ENCODE measurements at regions not wholly inside any gene's neighbourhood (a gene's known extent, or its start where the extent isn't known, plus 50 kb on each side); places are given as distances from the start of the nearest gene placed in this dataset.

- TF ChIP-seq EZH2phosphoT487 (IDR thresholded peaks at IDR 0.05; ENCODE audit: low read depth), result no peak
- TF ChIP-seq CTCF (IDR thresholded peaks at IDR 0.05; ENCODE audit: low read depth, low read length), result no peak
Measured at GRCh38 chr4:125401784-125402183, 87.0 kb downstream of the FAT4 start.

DNA sequence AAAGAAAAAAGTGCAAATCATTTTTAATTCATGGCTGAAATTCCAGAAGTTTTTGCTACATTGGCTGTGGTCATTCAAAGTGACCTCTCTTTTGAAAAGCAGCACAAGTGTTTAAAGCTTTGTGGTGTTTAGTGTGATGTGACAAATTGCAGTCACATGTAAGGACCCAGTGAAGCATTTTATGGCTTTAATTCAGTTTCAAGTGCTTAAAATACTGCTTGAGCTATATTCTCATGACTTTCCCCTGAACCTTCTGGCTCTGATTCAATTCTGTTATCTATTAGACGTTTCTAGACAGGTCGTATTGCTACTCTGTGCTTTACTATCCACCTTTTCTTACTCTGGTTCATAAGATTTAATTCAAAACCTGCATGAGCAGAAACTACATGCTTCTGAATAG, 105.8 kb downstream of the FAT4 start:
- Histone ChIP-seq H3K4me2 (ENCODE audit: low read length) (no peak overlapping the region), H3K27me3 (ENCODE audit: low read depth, low read length) (no peaks in the 10 kb centered on the region), H3K9ac (ENCODE audit: low read length) (no peak overlapping the region), H3K4me3 (ENCODE audit: low read length) (no peak overlapping the region), H2AFZ (ENCODE audit: low read depth, low read length) (no peak overlapping the region), H3K36me3 (replicated peaks; ENCODE audit: low read depth, low read length) (no peaks in the 10 kb centered on the region), H3K4me1 (ENCODE audit: low read length) (no peaks in the 10 kb centered on the region), H4K20me1 (ENCODE audit: insufficient read depth, low read length) (no peaks in the 10 kb centered on the region), H3K9me3 (ENCODE audit: insufficient read depth, low read length) (no peaks in the 10 kb centered on the region), H3K79me2 (ENCODE audit: low read length) (no peaks in the 10 kb centered on the region), H3K27ac (ENCODE audit: low read length) (no peak overlapping the region)
- TF ChIP-seq EZH2phosphoT487 (IDR thresholded peaks at IDR 0.05; ENCODE audit: low read depth) (no peak), CTCF (IDR thresholded peaks at IDR 0.05; ENCODE audit: low read depth, low read length) (no peak)

More at GRCh38 chr4:125401784-125402183, 87.0 kb downstream of the FAT4 start:
- H3K9ac ChIP-seq (ENCODE audit: low read length), result no peak overlapping the region
- no peak overlapping the region for H3K4me3 ChIP-seq (ENCODE audit: low read length)
- no peaks in the 10 kb centered on the region for H3K27me3 ChIP-seq (ENCODE audit: low read depth, low read length)
- no peaks in the 10 kb centered on the region for H3K36me3 ChIP-seq (replicated peaks; ENCODE audit: low read depth, low read length)
- H3K27ac ChIP-seq (ENCODE audit: low read length), result no peak overlapping the region
- H3K79me2 ChIP-seq (ENCODE audit: low read length), result no peaks in the 10 kb centered on the region
- H3K4me2 ChIP-seq (ENCODE audit: low read length), result no peak overlapping the region
- H3K9me3 ChIP-seq (ENCODE audit: insufficient read depth, low read length), result no peaks in the 10 kb centered on the region
- H2AFZ ChIP-seq (ENCODE audit: low read depth, low read length), result no peak overlapping the region
- H3K4me1 ChIP-seq (ENCODE audit: low read length), result no peaks in the 10 kb centered on the region
- H4K20me1 ChIP-seq (ENCODE audit: insufficient read depth, low read length), result no peaks in the 10 kb centered on the region

- H3K4me1 ChIP-seq (ENCODE audit: low read length), result no peaks in the 10 kb centered on the region
Measured at GRCh38 chr4:125421547-125421946, 106.8 kb downstream of the FAT4 start.

GRCh38 chr4:125423124-125423523, 108.4 kb downstream of the FAT4 start:
- no peaks in the 10 kb centered on the region for H3K9me3 ChIP-seq (ENCODE audit: insufficient read depth, low read length)
- no peaks in the 10 kb centered on the region for H3K36me3 ChIP-seq (replicated peaks; ENCODE audit: low read depth, low read length)
- no peaks in the 10 kb centered on the region for H3K27me3 ChIP-seq (ENCODE audit: low read depth, low read length)
- TF ChIP-seq CTCF (IDR thresholded peaks at IDR 0.05; ENCODE audit: low read depth, low read length) (no peak), EZH2phosphoT487 (IDR thresholded peaks at IDR 0.05; ENCODE audit: low read depth) (no peak)
- no peak overlapping the region for H3K27ac ChIP-seq (ENCODE audit: low read length)
- H3K4me2 ChIP-seq (ENCODE audit: low read length), result no peak overlapping the region
- H4K20me1 ChIP-seq (ENCODE audit: insufficient read depth, low read length), result no peaks in the 10 kb centered on the region
- H3K4me1 ChIP-seq (ENCODE audit: low read length), result no peaks in the 10 kb centered on the region
- no peak overlapping the region for H3K9ac ChIP-seq (ENCODE audit: low read length)
- no peaks in the 10 kb centered on the region for H3K79me2 ChIP-seq (ENCODE audit: low read length)
- H3K4me3 ChIP-seq (ENCODE audit: low read length), result no peak overlapping the region
- no peak overlapping the region for H2AFZ ChIP-seq (ENCODE audit: low read depth, low read length)

More at GRCh38 chr4:125421547-125421946, 106.8 kb downstream of the FAT4 start:
- H2AFZ ChIP-seq (ENCODE audit: low read depth, low read length), result no peak overlapping the region
- no peak overlapping the region for H3K4me2 ChIP-seq (ENCODE audit: low read length)
- H3K9ac ChIP-seq (ENCODE audit: low read length), result no peak overlapping the region
- H3K9me3 ChIP-seq (ENCODE audit: insufficient read depth, low read length), result no peaks in the 10 kb centered on the region
- H3K27ac ChIP-seq (ENCODE audit: low read length), result no peak overlapping the region
- H3K27me3 ChIP-seq (ENCODE audit: low read depth, low read length), result no peaks in the 10 kb centered on the region
- H3K36me3 ChIP-seq (replicated peaks; ENCODE audit: low read depth, low read length), result no peaks in the 10 kb centered on the region
- H3K79me2 ChIP-seq (ENCODE audit: low read length), result no peaks in the 10 kb centered on the region
- no peaks in the 10 kb centered on the region for H4K20me1 ChIP-seq (ENCODE audit: insufficient read depth, low read length)
- no peak for TF ChIP-seq EZH2phosphoT487 (IDR thresholded peaks at IDR 0.05; ENCODE audit: low read depth)
- TF ChIP-seq CTCF (IDR thresholded peaks at IDR 0.05; ENCODE audit: low read depth, low read length), result no peak
- H3K4me3 ChIP-seq (ENCODE audit: low read length), result no peak overlapping the region
